22Rv1 (cell line): ENCODE measurements at regions not wholly inside any gene's neighbourhood (a gene's known extent, or its start where the extent isn't known, plus 50 kb on each side); places are given as distances from the start of the nearest gene placed in this dataset.

Experiments
- H3K27ac ChIP-seq: fragments of 450-650 bp; 2 replicates; pipeline ENCODE4 v1.5.1; 2017
- ZFX ChIP-seq: fragments of 450-650 bp; IDR thresholded peaks from 2 replicates; pipeline ENCODE4 v1.6.1; 2017; ENCODE audit warnings: antibody characterized with exemption, borderline replicate concordance
- TF ChIP-seq, protein P1 (sequence below): fragments of 450-650 bp; IDR thresholded peaks from 2 replicates; pipeline ENCODE4 v1.5.1; 2017; ENCODE audit warnings: mild to moderate bottlenecking

DNA sequence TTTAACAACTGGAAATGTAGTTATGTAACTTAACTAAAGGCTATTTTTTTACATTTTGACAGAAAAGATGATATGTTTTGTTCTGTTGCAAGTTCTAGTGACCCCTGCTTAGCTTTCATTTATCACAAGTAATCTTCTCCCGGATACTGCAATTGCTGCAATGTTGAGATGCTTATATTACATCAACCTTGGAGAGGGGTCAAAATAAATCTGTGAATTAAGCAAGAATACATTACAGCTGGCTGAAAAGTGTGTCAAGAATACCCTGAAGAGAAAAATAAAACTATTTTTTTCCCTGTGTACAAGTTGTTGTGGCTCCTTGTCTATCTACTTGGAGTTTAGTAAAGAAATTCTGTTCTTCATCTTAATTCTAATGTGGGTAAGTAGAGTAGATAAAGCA lies 232.1 kb upstream of the GOLIM4 start:
- no peak for TF ChIP-seq ZFX
- TF ChIP-seq, protein P1, sequence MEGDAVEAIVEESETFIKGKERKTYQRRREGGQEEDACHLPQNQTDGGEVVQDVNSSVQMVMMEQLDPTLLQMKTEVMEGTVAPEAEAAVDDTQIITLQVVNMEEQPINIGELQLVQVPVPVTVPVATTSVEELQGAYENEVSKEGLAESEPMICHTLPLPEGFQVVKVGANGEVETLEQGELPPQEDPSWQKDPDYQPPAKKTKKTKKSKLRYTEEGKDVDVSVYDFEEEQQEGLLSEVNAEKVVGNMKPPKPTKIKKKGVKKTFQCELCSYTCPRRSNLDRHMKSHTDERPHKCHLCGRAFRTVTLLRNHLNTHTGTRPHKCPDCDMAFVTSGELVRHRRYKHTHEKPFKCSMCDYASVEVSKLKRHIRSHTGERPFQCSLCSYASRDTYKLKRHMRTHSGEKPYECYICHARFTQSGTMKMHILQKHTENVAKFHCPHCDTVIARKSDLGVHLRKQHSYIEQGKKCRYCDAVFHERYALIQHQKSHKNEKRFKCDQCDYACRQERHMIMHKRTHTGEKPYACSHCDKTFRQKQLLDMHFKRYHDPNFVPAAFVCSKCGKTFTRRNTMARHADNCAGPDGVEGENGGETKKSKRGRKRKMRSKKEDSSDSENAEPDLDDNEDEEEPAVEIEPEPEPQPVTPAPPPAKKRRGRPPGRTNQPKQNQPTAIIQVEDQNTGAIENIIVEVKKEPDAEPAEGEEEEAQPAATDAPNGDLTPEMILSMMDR = no peak

DNA sequence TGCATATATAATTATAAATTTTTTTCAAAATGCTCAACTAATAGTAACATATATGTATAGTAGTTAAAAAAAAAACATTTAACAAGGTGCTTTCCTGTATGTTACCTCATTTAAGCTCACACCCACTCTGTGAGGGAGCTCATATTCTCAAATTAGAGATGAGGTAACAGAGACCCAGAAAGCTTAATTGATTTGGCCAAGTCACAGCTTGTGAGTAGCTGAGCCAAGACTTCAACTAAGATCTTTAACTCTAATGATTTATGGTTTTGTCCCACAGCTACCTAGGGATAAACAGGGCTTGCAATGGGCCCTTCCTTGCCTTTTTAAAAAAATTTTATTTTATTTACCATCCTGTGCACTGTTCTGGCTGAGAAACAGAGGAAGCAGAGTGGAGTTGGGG lies 230.0 kb upstream of the GOLIM4 start:
- TF ChIP-seq, protein P1 = no peak
- TF ChIP-seq ZFX = no peak
- H3K27ac ChIP-seq = no peak overlapping the region

More for the DNA sequence above, 232.1 kb upstream of the GOLIM4 start:
- H3K27ac ChIP-seq = no peak overlapping the region

DNA sequence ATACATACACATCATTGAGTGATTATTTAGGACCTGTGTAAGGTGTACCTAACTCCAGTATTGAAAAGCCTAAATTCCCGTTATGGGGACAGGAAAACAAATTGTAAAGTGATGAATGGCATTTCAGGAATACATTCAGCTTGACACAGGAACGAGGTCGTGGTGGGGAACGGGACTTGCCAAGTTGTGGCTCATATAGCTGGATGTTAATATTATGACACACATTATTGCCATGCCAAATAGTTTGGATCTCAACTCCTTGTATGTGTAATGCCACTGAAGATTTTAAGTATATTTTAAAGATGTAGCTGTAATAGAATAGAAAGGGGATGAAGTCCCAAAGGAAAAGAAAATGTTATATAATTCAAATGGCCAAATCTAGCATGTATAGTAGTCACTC lies 227.2 kb upstream of the GOLIM4 start:
- TF ChIP-seq, protein P1 = no peak
- no peak for TF ChIP-seq ZFX
- no peak overlapping the region for H3K27ac ChIP-seq

DNA sequence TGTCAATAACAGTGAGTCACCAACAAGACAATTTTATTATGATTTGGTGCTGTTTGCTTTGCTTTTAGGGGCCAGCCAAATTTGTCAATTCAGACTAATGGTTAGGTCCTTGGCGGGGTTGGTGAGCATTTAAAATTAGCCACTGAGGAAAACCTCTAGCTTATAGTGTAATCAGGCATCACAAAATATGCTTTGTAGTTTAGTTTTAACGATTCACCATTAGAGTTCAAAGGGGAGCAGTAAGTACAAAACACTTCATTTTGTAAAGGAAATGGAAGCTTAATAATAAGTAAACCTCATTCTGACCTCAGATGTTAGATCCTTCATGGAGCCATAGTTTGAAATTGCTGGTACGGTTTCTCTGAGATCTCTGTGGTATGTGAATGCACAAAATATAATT lies 218.4 kb upstream of the GOLIM4 start:
- TF ChIP-seq, protein P1 = no peak
- TF ChIP-seq ZFX = no peak

DNA sequence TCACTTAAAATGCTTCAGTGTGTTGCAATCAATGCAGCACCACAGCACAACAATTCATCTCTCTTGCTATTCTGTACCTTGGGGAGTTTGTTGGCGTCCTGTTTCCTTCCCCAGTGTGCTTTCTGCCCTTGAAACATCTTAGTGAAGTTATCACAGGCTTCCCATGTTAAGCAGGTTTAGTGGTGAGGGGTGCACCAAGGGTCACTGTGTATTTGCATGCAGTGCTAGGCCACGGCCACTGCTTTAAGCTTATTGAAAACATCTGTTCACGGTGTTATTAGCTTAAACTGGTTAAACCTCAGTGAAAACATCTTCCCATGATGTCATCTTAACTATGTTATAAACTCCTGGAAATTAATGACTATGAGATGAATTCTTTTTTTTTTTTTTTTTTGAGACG lies 217.3 kb upstream of the GOLIM4 start:
- TF ChIP-seq, protein P1 = no peak
- TF ChIP-seq ZFX = no peak
- no peak overlapping the region for H3K27ac ChIP-seq

More for the DNA sequence above, 218.4 kb upstream of the GOLIM4 start:
- H3K27ac ChIP-seq = no peak overlapping the region

DNA sequence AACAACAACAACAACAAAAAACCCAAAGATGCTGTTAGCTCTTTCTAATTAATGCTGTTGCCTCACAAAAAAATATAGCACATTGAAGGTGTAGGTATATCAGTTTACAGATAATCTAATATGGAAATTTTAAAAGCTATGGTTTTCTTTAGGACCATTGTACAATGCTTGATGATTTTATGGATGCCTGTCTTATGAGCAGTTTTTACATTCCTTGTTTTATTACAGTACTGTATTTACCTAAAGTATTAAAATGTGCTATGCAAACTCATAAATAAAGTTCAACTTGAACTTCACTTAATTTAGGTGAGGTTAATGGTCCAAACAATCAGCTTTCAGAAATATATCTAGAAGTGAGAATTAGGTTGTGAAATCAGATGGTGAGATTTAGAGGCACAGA lies 212.2 kb upstream of the GOLIM4 start:
- TF ChIP-seq, protein P1 = no peak
- no peak overlapping the region for H3K27ac ChIP-seq

DNA sequence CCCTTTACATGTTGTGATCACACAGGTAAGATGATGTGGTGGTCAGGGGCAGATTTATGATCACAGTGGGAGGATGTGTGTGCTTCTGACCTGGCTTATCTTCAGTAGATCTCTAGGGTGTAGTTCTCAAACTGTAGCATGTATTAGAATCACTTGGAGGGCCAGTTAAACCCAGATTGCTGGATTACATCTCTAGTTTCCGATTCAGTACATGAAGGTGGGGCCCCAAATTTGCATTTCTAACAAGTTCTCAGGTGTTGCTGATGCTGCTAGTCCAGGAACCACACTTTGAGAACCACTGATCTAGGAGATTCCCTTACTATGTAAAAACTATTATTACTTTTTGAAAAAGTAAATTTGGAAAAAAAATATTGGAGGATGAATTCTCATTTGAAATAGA lies 199.3 kb upstream of the GOLIM4 start:
- TF ChIP-seq ZFX = no peak
- TF ChIP-seq, protein P1 = no peak
- no peak overlapping the region for H3K27ac ChIP-seq
